SH-SY5Y (cell line): ENCODE measurements at regions not wholly inside any gene's neighbourhood (a gene's known extent, or its start where the extent isn't known, plus 50 kb on each side); places are given as distances from the start of the nearest gene placed in this dataset.

Source experiments
- GATA2 ChIP-seq: IDR thresholded peaks from 2 replicates; pipeline ENCODE4 v1.6.1; 2011; ENCODE audit warnings: mild to moderate bottlenecking, low read depth, low read length
- GATA3 ChIP-seq: IDR thresholded peaks from 2 replicates; pipeline ENCODE4 v1.6.1; 2011; ENCODE audit warnings: low read depth, mild to moderate bottlenecking, low read length, moderate library complexity

DNA sequence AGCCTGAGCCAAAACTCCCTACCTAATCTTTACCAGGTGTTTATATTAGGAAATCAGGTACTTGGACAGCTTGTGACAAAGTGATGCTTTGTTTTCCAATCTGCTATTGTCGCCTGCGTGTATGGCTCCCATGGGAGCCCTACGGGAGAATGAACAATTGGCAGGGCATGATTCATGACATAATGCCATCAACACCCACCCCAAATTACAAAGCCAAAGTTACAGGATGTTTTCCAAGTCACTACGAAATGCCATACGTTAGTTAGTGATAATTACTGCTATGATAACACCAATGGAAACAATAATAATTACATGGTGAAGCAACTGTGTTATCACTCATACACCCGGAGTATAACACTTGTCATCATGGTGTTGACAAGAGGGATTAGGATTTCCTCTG, 226.4 kb downstream of the FAM181B start:
- no peak for TF ChIP-seq GATA2
- TF ChIP-seq GATA3 = no peak
